ENCODE measurements at regions not wholly inside any gene's neighbourhood (a gene's known extent, or its start where the extent isn't known, plus 50 kb on each side); places are given as distances from the start of the nearest gene placed in this dataset.

DNA sequence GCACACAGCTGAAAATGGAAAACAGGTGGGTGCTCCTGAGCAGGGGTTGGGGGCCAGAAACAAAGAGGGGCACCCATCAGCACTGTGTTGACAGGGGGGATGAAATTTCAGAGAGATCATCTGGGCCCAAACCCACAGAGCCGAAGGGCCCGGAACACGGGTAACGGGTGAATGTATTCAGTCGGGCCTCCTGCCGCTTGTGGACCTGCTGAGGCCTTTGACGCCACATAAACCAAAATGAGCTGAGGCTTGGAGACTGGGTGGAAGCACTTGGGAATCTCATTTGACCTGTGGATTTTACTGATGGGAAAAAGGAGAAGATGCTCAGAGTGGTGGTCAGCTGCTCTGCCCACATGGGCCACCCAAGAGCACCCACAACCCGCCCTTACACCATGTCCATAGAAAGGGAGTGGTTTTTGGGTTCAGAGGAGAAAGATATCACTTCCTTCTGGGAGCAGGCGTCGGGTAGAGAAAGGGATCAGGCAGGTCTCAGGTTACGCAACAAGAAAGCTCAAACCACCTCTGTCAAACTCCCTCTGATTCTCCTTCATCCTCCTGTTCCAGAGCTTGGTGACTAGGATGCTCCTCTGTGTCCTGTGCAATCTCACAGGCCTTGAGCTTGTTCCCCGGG is 106.8 kb upstream of the BCL2L14 start:
- Mint-ChIP-seq H3K27ac (no peak overlapping the region), H3K36me3 (no peaks in the 10 kb centered on the region), H3K27me3 (no peaks in the 10 kb centered on the region), H3K4me3 (no peak overlapping the region), H3K9me3 (no peaks in the 10 kb centered on the region), H3K4me1 (ENCODE audit: low read depth) (peaks cover 13% of the 10 kb centered on the region)
- DNase-seq = no peak
- intact Hi-C loops (cut with micrococcal nuclease) = no loop called here
- POLR2A ChIA-PET = no interaction called here
- CTCF ChIA-PET = interaction anchor here (1.1 kb wide), 1 partner anchor 69 kb away, joined by 5 read pairs; no protein-coding TSS in a partner anchor

- intact Hi-C loops (cut with micrococcal nuclease) = no loop called here
- CTCF ChIA-PET = no interaction called here
- no peak for DNase-seq
- no peaks in the 10 kb centered on the region for H3K36me3 Mint-ChIP-seq
- no peak overlapping the region for H3K4me3 Mint-ChIP-seq
- H3K4me1 Mint-ChIP-seq (ENCODE audit: low read depth) = peaks cover 8% of the 10 kb centered on the region
- no peak overlapping the region for H3K27ac Mint-ChIP-seq
- no peaks in the 10 kb centered on the region for H3K9me3 Mint-ChIP-seq
- POLR2A ChIA-PET = no interaction called here
- no peaks in the 10 kb centered on the region for H3K27me3 Mint-ChIP-seq
Observed at GRCh38 chr12:11965258-11965910, 105.4 kb upstream of the BCL2L14 start.

GRCh38 chr12:11967376-11968047 is 103.2 kb upstream of the BCL2L14 start:
- intact Hi-C loops (cut with micrococcal nuclease) = no loop called here
- Mint-ChIP-seq H3K27ac (no peak overlapping the region), H3K9me3 (no peaks in the 10 kb centered on the region), H3K4me3 (no peak overlapping the region), H3K36me3 (no peaks in the 10 kb centered on the region), H3K4me1 (ENCODE audit: low read depth) (peaks cover 8% of the 10 kb centered on the region), H3K27me3 (no peaks in the 10 kb centered on the region)
- ChIA-PET POLR2A (interaction anchor here (0.8 kb wide), 1 partner anchor 20 kb away, joined by 3 read pairs; no protein-coding TSS in a partner anchor), CTCF (no interaction called here)
- no peak for DNase-seq

DNA sequence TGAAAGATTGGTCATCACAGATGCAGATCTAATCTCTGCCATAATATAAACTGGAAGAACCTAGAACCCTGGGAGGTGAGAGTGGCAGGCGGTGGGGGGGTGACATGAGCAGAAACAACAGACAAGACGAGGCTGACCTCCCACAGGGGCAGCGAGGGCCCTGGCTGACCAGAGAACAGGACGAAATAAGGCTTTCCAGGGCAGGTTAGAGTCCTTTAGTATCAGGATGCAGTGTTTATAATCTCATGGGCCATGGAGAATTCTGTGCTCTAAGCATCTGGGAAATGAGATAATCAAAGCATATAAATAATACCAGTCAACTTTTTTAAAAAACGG is 102.7 kb upstream of the BCL2L14 start:
- Mint-ChIP-seq H3K36me3 (no peaks in the 10 kb centered on the region), H3K9me3 (no peaks in the 10 kb centered on the region), H3K27me3 (no peaks in the 10 kb centered on the region), H3K27ac (no peak overlapping the region), H3K4me1 (ENCODE audit: low read depth) (peaks cover 8% of the 10 kb centered on the region), H3K4me3 (no peak overlapping the region)
- intact Hi-C loops (cut with micrococcal nuclease) = no loop called here
- ChIA-PET POLR2A (no interaction called here), CTCF (no interaction called here)
- DNase-seq = no peak

- POLR2A ChIA-PET = no interaction called here
- no peak for DNase-seq
- Mint-ChIP-seq H3K27me3 (no peaks in the 10 kb centered on the region), H3K4me1 (ENCODE audit: low read depth) (peaks cover 8% of the 10 kb centered on the region), H3K36me3 (no peaks in the 10 kb centered on the region), H3K9me3 (no peaks in the 10 kb centered on the region), H3K4me3 (no peak overlapping the region), H3K27ac (no peak overlapping the region)
- CTCF ChIA-PET = no interaction called here
- intact Hi-C loops (cut with micrococcal nuclease) = no loop called here
Observed at GRCh38 chr12:11968516-11968915, 102.2 kb upstream of the BCL2L14 start.

- Mint-ChIP-seq H3K9me3 (no peaks in the 10 kb centered on the region), H3K27ac (no peak overlapping the region), H3K4me1 (ENCODE audit: low read depth) (peaks cover 8% of the 10 kb centered on the region), H3K27me3 (no peaks in the 10 kb centered on the region), H3K4me3 (no peak overlapping the region), H3K36me3 (no peaks in the 10 kb centered on the region)
- no peak for DNase-seq
- CTCF ChIA-PET = no interaction called here
- intact Hi-C loops (cut with micrococcal nuclease) = no loop called here
- POLR2A ChIA-PET = no interaction called here
Observed at GRCh38 chr12:11969437-11970154, 101.1 kb upstream of the BCL2L14 start.

- ChIA-PET POLR2A (no interaction called here), CTCF (no interaction called here)
- no peak for DNase-seq
- H3K4me3 Mint-ChIP-seq = no peak overlapping the region
- no peaks in the 10 kb centered on the region for H3K27me3 Mint-ChIP-seq
- H3K27ac Mint-ChIP-seq = no peak overlapping the region
- no peaks in the 10 kb centered on the region for H3K36me3 Mint-ChIP-seq
- H3K9me3 Mint-ChIP-seq = no peaks in the 10 kb centered on the region
- H3K4me1 Mint-ChIP-seq (ENCODE audit: low read depth) = peaks cover 8% of the 10 kb centered on the region
- intact Hi-C loops (cut with micrococcal nuclease) = no loop called here
Observed at GRCh38 chr12:11970155-11970520, 100.6 kb upstream of the BCL2L14 start.

DNA sequence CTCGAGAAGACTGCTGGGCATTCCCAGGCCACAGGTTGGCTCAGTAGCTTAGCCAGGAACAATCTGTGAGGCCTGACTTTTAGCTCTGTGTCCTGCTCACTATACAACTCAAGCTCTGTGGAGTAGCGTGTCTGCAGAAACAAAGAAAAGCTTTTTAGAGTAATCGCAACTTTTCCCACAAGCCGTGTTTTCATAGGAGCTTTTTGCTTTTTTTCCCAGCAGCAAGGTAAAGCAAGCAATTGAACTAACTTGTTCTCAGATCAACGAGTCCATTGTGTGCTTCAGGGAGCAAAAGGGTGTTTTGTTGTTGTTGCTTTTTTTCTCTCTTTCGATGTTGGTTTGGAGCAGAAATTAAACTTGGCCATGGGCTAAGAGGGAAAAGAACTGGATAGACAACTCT is 97.3 kb upstream of the BCL2L14 start:
- H3K9me3 Mint-ChIP-seq = no peaks in the 10 kb centered on the region
- CTCF ChIA-PET = no interaction called here

GRCh38 chr12:11976005-11976404 is 94.7 kb upstream of the BCL2L14 start:
- H3K4me3 Mint-ChIP-seq = no peak overlapping the region
- H3K9me3 Mint-ChIP-seq = no peaks in the 10 kb centered on the region
- ChIA-PET POLR2A (no interaction called here), CTCF (interaction anchor here (0.6 to 1.1 kb wide), 2 partner anchors 57 to 351 kb away, joined by 3 read pairs; no protein-coding TSS in a partner anchor)
- intact Hi-C loops (cut with micrococcal nuclease) = no loop called here
- peaks cover 29% of the 10 kb centered on the region for H3K4me1 Mint-ChIP-seq (ENCODE audit: low read depth)
- no peak for DNase-seq
- H3K27me3 Mint-ChIP-seq = no peaks in the 10 kb centered on the region
- no peaks in the 10 kb centered on the region for H3K36me3 Mint-ChIP-seq
- no peak overlapping the region for H3K27ac Mint-ChIP-seq

More for the DNA sequence above, 97.3 kb upstream of the BCL2L14 start:
- H3K4me3 Mint-ChIP-seq = no peak overlapping the region
- peaks cover 8% of the 10 kb centered on the region for H3K4me1 Mint-ChIP-seq (ENCODE audit: low read depth)
- intact Hi-C loops (cut with micrococcal nuclease) = no loop called here
- no peak for DNase-seq
- H3K27me3 Mint-ChIP-seq = no peaks in the 10 kb centered on the region
- H3K36me3 Mint-ChIP-seq = no peaks in the 10 kb centered on the region
- H3K27ac Mint-ChIP-seq = no peak overlapping the region
- POLR2A ChIA-PET = interaction anchor here (0.9 kb wide), 1 partner anchor 13 kb away, joined by 5 read pairs; no protein-coding TSS in a partner anchor

- no peak for DNase-seq
- no peaks in the 10 kb centered on the region for H3K9me3 Mint-ChIP-seq
- peak overlapping the region; percentile 99 for H3K27ac Mint-ChIP-seq
- POLR2A ChIA-PET = interaction anchor here (1.1 to 6.0 kb wide), 7 partner anchors 20 to 329 kb away, joined by 3 to 95 read pairs (median 4); partner anchors contain the start of gene ETV6
- no peaks in the 10 kb centered on the region for H3K27me3 Mint-ChIP-seq
- CTCF ChIA-PET = interaction anchor here (0.6 to 4.1 kb wide), 8 partner anchors 14 to 458 kb away, joined by 3 to 46 read pairs (median 3); no protein-coding TSS in a partner anchor
- H3K36me3 Mint-ChIP-seq = peaks cover 8% of the 10 kb centered on the region
- H3K4me1 Mint-ChIP-seq (ENCODE audit: low read depth) = peaks cover 57% of the 10 kb centered on the region
- intact Hi-C loops (cut with micrococcal nuclease) = no loop called here
- no peak overlapping the region for H3K4me3 Mint-ChIP-seq
Observed at GRCh38 chr12:11978726-11979384, 91.9 kb upstream of the BCL2L14 start.

DNA sequence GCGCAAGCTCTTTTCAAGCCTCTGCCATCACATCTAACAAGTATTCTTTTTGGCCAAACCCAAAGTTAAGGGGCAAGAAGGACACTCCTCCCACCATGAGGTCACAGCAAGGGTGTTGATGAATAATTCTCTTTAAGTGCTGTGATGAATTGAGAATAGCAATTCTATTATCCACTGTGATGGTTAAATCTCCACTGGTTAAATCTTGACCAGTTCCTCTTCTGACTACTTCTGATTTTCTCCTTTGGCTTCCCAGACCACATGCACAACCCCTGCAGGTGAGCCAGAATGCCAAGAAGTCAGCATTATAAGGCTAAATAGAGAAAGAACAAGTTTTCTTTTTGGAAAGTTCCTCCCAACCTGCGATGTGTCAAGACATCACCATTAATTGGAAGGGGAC is 90.6 kb upstream of the BCL2L14 start:
- intact Hi-C loops (cut with micrococcal nuclease) = loop anchor here (2.0 kb wide), 3 partner anchors 19 to 105 kb away; no protein-coding TSS in a partner anchor
- Mint-ChIP-seq H3K36me3 (peaks cover 8% of the 10 kb centered on the region), H3K4me3 (no peak overlapping the region), H3K27ac (peak overlapping the region; percentile 99), H3K9me3 (no peaks in the 10 kb centered on the region), H3K27me3 (no peaks in the 10 kb centered on the region), H3K4me1 (ENCODE audit: low read depth) (peaks cover 65% of the 10 kb centered on the region)
- DNase-seq = peak; percentile 32
- ChIA-PET POLR2A (interaction anchor here (1.0 to 6.0 kb wide), 4 partner anchors 21 to 200 kb away, joined by 3 to 95 read pairs (median 5); no protein-coding TSS in a partner anchor), CTCF (interaction anchor here (1.2 to 4.1 kb wide), 3 partner anchors 29 to 87 kb away, joined by 3 to 46 read pairs (median 12); no protein-coding TSS in a partner anchor)
